DOHH2 (cell line): ENCODE measurements at regions not wholly inside any gene's neighbourhood (a gene's known extent, or its start where the extent isn't known, plus 50 kb on each side); places are given as distances from the start of the nearest gene placed in this dataset.

Experiments used
- H3F3A ChIP-seq: fragments of 200-600 bp; sonication (generic), shearing (Covaris generic); 2 replicates; pipeline ENCODE4 v1.6.0; 2016; ENCODE audit warnings: antibody characterized with exemption, mild to moderate bottlenecking; ENCODE audit not compliant: control insufficient read depth, insufficient read depth
- H3K27ac ChIP-seq: fragments of 200-600 bp; sonication (generic); 2 replicates; pipeline ENCODE4 v1.5.1; 2014; ENCODE audit warnings: low read depth, mild to moderate bottlenecking, low read length, moderate library complexity
- H3K27me3 ChIP-seq: fragments of 200-600 bp; sonication (generic); 2 replicates; pipeline ENCODE4 v1.6.1; 2014; ENCODE audit warnings: mild to moderate bottlenecking, low read length, mixed read lengths; ENCODE audit not compliant: control insufficient read depth
- H3K36me3 ChIP-seq: fragments of 200-600 bp; sonication (generic); 2 replicates; pipeline ENCODE4 v1.6.1; 2014; ENCODE audit warnings: mild to moderate bottlenecking, low read length, moderate library complexity, mixed read lengths; ENCODE audit not compliant: control insufficient read depth
- H3K4me1 ChIP-seq: fragments of 200-600 bp; sonication (generic); 2 replicates; pipeline ENCODE4 v1.6.1; 2014; ENCODE audit warnings: mild to moderate bottlenecking, low read length, mixed read lengths; ENCODE audit not compliant: control insufficient read depth
- H3K4me2 ChIP-seq: fragments of 200-600 bp; sonication (generic); 2 replicates; pipeline ENCODE4 v1.6.0; 2014; ENCODE audit warnings: mild to moderate bottlenecking, low read length, moderate library complexity
- H3K4me3 ChIP-seq: fragments of 200-600 bp; sonication (generic); 2 replicates; pipeline ENCODE4 v1.5.1; 2014; ENCODE audit warnings: mild to moderate bottlenecking, low read length, mixed read lengths
- H3K79me2 ChIP-seq: fragments of 200-600 bp; sonication (generic); 2 replicates; pipeline ENCODE4 v1.6.1; 2014; ENCODE audit warnings: mild to moderate bottlenecking, low read length, mixed read lengths; ENCODE audit not compliant: control insufficient read depth
- H3K9me2 ChIP-seq: fragments of 200-600 bp; sonication (generic); replicated peaks from 2 replicates; pipeline ENCODE4 v1.6.1; 2014; ENCODE audit warnings: mild to moderate bottlenecking, low read length, mixed read lengths; ENCODE audit not compliant: control insufficient read depth
- H3K9me3 ChIP-seq: fragments of 200-600 bp; sonication (generic); 2 replicates; pipeline ENCODE4 v1.6.1; 2014; ENCODE audit warnings: antibody characterized with exemption, low read length, mixed read lengths; ENCODE audit not compliant: control insufficient read depth, insufficient read depth
- H4K20me1 ChIP-seq: fragments of 200-600 bp; sonication (generic); 2 replicates; pipeline ENCODE4 v1.6.0; 2014; ENCODE audit warnings: low read depth, mild to moderate bottlenecking, antibody characterized with exemption, low read length, moderate library complexity; ENCODE audit not compliant: control insufficient read depth, insufficient read depth
- CTCF ChIP-seq: fragments of 200-600 bp; sonication (generic); IDR thresholded peaks from one replicate; pipeline ENCODE4 v1.5.1; 2014; ENCODE audit warnings: antibody characterized with exemption, mild to moderate bottlenecking, low read depth, low read length; ENCODE audit not compliant: poor library complexity, severe bottlenecking
- EZH2phosphoT487 ChIP-seq: fragments of 200-600 bp; sonication (generic); IDR thresholded peaks from 2 replicates; pipeline ENCODE4 v1.6.1; 2017; ENCODE audit warnings: borderline replicate concordance, mild to moderate bottlenecking, antibody characterized with exemption, low read length, moderate library complexity, mixed read lengths

GRCh38 chr12:104896710-104897109, 61.4 kb downstream of the SLC41A2 start:
- H3K4me1 ChIP-seq = peaks cover 16% of the 10 kb centered on the region

GRCh38 chr12:104896146-104896545, 61.9 kb downstream of the SLC41A2 start:
- Histone ChIP-seq H3K27ac (no peak overlapping the region), H3F3A (no peaks in the 10 kb centered on the region), H3K27me3 (no peaks in the 10 kb centered on the region), H3K36me3 (no peaks in the 10 kb centered on the region), H3K9me3 (no peaks in the 10 kb centered on the region), H3K4me1 (peaks cover 17% of the 10 kb centered on the region), H4K20me1 (no peaks in the 10 kb centered on the region), H3K79me2 (no peaks in the 10 kb centered on the region), H3K4me2 (peak overlapping the region; percentile 62), H3K4me3 (no peak overlapping the region), H3K9me2 (no peaks in the 10 kb centered on the region)
- no peak for TF ChIP-seq EZH2phosphoT487
- no peak for TF ChIP-seq CTCF

More at GRCh38 chr12:104896710-104897109, 61.4 kb downstream of the SLC41A2 start:
- Histone ChIP-seq H3F3A (no peaks in the 10 kb centered on the region), H3K27me3 (no peaks in the 10 kb centered on the region), H3K36me3 (no peaks in the 10 kb centered on the region), H3K79me2 (no peaks in the 10 kb centered on the region), H3K9me2 (no peaks in the 10 kb centered on the region), H4K20me1 (no peaks in the 10 kb centered on the region), H3K9me3 (no peaks in the 10 kb centered on the region), H3K4me3 (0 out of 2 replicates have a peak overlapping the region, but pooled peaks have one; percentile 28), H3K27ac (no peak overlapping the region), H3K4me2 (peak overlapping the region; percentile 62)
- no peak for TF ChIP-seq EZH2phosphoT487
- TF ChIP-seq CTCF = no peak

- H3K27ac ChIP-seq = no peak overlapping the region
- TF ChIP-seq CTCF (no peak), EZH2phosphoT487 (no peak)
- no peak overlapping the region for H3K4me3 ChIP-seq
- no peaks in the 10 kb centered on the region for H3K9me2 ChIP-seq
- H4K20me1 ChIP-seq = no peaks in the 10 kb centered on the region
- H3K4me2 ChIP-seq = no peak overlapping the region
- H3K4me1 ChIP-seq = peaks cover 24% of the 10 kb centered on the region
- H3K9me3 ChIP-seq = no peaks in the 10 kb centered on the region
- H3K79me2 ChIP-seq = no peaks in the 10 kb centered on the region
- H3K36me3 ChIP-seq = 0 out of 2 replicates have a peak, but pooled peaks cover 3% of the 10 kb centered on the region
- H3F3A ChIP-seq = no peaks in the 10 kb centered on the region
- no peaks in the 10 kb centered on the region for H3K27me3 ChIP-seq
Observed at GRCh38 chr12:104895415-104895814, 62.7 kb downstream of the SLC41A2 start.
